HG02759 (cell line): ENCODE measurements at regions not wholly inside any gene's neighbourhood (a gene's known extent, or its start where the extent isn't known, plus 50 kb on each side); places are given as distances from the start of the nearest gene placed in this dataset.
"Not testable (repeated sequence)": the region's sequence is repeated elsewhere in the genome, so short reads cannot be mapped to it uniquely, and the experiment has no call there.

Experiments
- ATAC-seq: cut with Tn5 transposase; IDR thresholded peaks from one replicate; pipeline ENCODE4 v1.9.1; 2021; ENCODE audit warnings: mild to moderate bottlenecking, moderate library complexity; ENCODE audit not compliant: unreplicated experiment

- no peak for ATAC-seq
These were observed 180.0 kb upstream of the NEGR1 start for GRCh38 chr1:72462186-72462905.

- no peak for ATAC-seq
These were observed 159.9 kb upstream of the NEGR1 start for GRCh38 chr1:72442262-72442661.

GRCh38 chr1:72439036-72439435 is 156.7 kb upstream of the NEGR1 start:
- no peak for ATAC-seq

- ATAC-seq = no peak
These were observed 155.9 kb upstream of the NEGR1 start for GRCh38 chr1:72438270-72438669.

- peak; percentile 72 for ATAC-seq
These were observed 152.7 kb upstream of the NEGR1 start for GRCh38 chr1:72435025-72435424.

GRCh38 chr1:72434070-72434469 is 151.7 kb upstream of the NEGR1 start:
- no peak for ATAC-seq

- ATAC-seq = peak; percentile 68
These were observed 151.3 kb upstream of the NEGR1 start for GRCh38 chr1:72433591-72433990.

GRCh38 chr1:72432645-72433267 is 150.4 kb upstream of the NEGR1 start:
- ATAC-seq = peak; percentile 37

GRCh38 chr1:72431810-72432209 is 149.5 kb upstream of the NEGR1 start:
- ATAC-seq = no peak

- not testable (repeated sequence) for ATAC-seq
These were observed 145.9 kb upstream of the NEGR1 start for GRCh38 chr1:72428276-72428675.

GRCh38 chr1:72419229-72419628 is 136.9 kb upstream of the NEGR1 start:
- ATAC-seq = no peak

- ATAC-seq = no peak
These were observed 129.9 kb upstream of the NEGR1 start for GRCh38 chr1:72412286-72412685.

- no peak for ATAC-seq
These were observed 117.5 kb upstream of the NEGR1 start for GRCh38 chr1:72399807-72400206.

- ATAC-seq = no peak
These were observed 115.4 kb upstream of the NEGR1 start for GRCh38 chr1:72397786-72398185.

GRCh38 chr1:72394457-72394856 is 112.1 kb upstream of the NEGR1 start:
- ATAC-seq = no peak

- no peak for ATAC-seq
These were observed 96.7 kb upstream of the NEGR1 start for GRCh38 chr1:72379072-72379471.

GRCh38 chr1:72375226-72375625 is 92.9 kb upstream of the NEGR1 start:
- ATAC-seq = no peak

GRCh38 chr1:72371259-72372035 is 89.1 kb upstream of the NEGR1 start:
- ATAC-seq = no peak

GRCh38 chr1:72370836-72371235 is 88.5 kb upstream of the NEGR1 start:
- ATAC-seq = not testable (repeated sequence)

- ATAC-seq = no peak
These were observed 86.9 kb upstream of the NEGR1 start for GRCh38 chr1:72369069-72369757.

GRCh38 chr1:72366466-72366865 is 84.1 kb upstream of the NEGR1 start:
- no peak for ATAC-seq
